ENCODE measurements at regions not wholly inside any gene's neighbourhood (a gene's known extent, or its start where the extent isn't known, plus 50 kb on each side); places are given as distances from the start of the nearest gene placed in this dataset.

DNA sequence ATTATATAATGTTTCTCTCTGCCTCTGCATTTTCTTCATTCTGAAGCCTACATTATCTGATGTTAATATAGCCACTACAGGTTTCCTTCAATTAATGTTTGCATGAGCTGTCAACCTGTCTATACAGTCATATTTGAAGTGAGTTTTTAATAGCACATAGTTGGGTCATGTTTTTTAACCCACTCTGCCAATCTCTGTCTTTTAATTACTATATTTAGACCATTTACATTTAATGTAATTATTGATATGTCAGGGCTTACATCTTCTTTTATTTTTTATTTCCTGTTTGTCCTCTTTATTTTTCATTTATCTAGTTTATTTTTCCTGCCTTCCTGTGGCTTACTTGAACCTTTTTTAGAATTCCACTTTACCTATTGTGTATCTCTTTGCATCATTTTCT is 124.3 kb upstream of the PDE1C start:
- no peak for DNase-seq (ENCODE audit: low spot score)
- TF ChIP-seq, protein P1, sequence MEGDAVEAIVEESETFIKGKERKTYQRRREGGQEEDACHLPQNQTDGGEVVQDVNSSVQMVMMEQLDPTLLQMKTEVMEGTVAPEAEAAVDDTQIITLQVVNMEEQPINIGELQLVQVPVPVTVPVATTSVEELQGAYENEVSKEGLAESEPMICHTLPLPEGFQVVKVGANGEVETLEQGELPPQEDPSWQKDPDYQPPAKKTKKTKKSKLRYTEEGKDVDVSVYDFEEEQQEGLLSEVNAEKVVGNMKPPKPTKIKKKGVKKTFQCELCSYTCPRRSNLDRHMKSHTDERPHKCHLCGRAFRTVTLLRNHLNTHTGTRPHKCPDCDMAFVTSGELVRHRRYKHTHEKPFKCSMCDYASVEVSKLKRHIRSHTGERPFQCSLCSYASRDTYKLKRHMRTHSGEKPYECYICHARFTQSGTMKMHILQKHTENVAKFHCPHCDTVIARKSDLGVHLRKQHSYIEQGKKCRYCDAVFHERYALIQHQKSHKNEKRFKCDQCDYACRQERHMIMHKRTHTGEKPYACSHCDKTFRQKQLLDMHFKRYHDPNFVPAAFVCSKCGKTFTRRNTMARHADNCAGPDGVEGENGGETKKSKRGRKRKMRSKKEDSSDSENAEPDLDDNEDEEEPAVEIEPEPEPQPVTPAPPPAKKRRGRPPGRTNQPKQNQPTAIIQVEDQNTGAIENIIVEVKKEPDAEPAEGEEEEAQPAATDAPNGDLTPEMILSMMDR (IDR thresholded peaks at IDR 0.05; ENCODE audit: extremely low read depth, missing control alignments): no peak

DNA sequence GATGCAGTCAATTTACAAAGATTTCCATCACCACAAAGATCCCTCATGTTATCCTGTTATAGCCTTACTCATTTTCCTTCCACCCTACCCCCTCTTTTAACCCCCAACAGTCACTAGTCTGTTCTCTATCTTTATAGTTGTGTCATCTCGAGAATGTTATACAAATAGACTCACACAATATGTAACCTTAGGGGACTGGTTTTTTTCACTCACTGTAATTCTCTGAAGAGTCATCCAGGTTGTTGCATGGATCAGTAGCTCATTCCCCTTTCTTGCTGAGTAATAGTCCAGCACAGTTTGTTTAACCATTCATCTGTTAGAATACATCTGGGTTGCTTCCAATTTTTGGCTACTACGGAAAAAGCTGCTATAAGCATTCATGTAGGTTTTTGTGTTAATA is 121.1 kb upstream of the PDE1C start:
- TF ChIP-seq, protein P1 (IDR thresholded peaks at IDR 0.05; ENCODE audit: extremely low read depth, missing control alignments): no peak
- DNase-seq (ENCODE audit: low spot score): no peak

DNA sequence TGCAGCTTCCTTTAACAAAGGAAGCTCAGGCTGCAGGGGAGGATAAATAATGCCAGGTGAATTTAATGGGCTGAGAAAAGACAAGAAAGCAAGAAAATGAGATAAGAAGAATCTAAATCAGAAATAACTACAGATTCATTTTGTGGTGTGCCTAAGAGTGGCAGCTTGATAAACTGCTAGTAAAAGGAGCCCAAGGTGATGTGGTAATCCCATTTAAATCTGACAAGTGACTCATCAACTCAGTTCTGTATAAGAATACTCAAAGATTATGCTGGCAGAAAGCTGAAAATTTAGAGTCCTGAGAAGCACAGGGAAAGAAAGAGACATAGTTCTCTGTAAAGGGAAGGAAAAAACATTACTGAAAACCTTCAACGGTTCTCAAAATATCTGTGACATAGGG is 109.4 kb upstream of the PDE1C start:
- DNase-seq (ENCODE audit: low spot score): no peak
- TF ChIP-seq, protein P1 (IDR thresholded peaks at IDR 0.05; ENCODE audit: extremely low read depth, missing control alignments): no peak

DNA sequence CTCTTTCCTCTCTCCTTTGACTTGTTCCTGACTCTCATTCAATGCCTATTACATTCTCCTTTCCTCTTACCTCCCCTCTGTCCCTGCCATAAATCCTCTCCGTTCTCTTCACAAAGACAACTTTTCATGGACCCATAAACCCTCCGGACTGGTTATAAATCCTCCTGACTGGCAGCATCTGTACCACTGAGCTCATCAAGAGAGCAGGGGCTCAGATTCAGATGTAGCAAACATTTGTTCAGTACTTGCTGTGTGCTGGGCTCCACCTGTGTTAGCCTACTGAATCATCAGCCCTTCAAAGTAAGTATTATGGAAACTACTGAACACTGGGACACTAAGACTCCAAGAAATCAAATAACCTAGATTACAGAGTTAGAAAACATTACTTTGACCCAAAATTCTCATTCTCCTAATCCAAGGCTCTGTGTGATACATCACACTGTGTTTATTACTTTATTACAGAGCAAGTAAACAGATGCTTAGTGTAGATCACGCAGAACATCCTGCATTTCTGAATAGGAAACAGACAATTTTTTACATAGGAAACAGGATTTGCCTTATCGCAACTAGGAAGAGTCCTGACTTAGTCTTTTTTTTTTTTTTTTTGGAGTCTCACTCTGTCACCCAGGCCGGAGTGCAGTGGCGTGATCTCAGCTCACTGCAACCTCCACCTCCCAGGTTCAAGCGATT is 108.6 kb upstream of the PDE1C start:
- TF ChIP-seq, protein P1 (IDR thresholded peaks at IDR 0.05; ENCODE audit: extremely low read depth, missing control alignments): no peak
- DNase-seq (ENCODE audit: low spot score): no peak

DNA sequence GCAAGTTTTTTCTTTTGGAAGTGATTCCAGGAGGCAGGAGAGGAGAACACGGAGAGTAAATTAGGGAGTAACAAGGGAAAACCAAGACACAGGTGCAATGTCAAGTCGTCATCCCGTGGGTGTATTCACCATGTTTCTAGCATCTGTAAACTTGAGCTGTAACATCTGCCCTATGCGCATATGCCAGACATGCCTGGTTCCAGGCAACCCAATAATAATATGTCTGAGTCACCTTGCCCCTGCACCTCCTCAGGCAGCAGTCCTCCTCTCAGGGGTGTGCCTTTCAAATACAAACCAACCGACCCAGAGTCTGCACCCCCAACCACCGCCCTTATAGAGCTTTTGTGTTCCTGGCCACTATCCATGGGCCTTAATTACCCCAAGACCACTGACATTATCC is 107.0 kb upstream of the PDE1C start:
- no peak for DNase-seq (ENCODE audit: low spot score)
- TF ChIP-seq, protein P1 (IDR thresholded peaks at IDR 0.05; ENCODE audit: extremely low read depth, missing control alignments): no peak

DNA sequence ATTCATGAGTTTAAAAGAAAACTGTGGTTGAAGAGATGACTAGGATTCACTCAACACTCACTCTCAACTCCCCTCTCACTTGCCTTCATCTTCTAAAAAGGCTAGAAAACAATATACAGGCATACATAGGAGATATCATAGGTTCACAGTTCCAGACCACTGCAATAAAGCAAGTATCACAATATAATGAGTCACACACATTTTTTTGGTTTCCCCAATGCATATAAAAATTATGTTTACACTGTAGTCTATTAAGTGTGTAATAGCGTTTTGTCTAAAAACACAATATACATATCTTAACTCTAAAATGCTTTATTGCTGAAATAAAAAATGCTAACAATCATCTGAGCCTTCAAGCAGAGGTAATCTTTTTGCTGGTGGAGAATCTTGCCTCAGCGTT is 104.9 kb upstream of the PDE1C start:
- TF ChIP-seq, protein P1 (IDR thresholded peaks at IDR 0.05; ENCODE audit: extremely low read depth, missing control alignments): no peak
- no peak for DNase-seq (ENCODE audit: low spot score)

DNA sequence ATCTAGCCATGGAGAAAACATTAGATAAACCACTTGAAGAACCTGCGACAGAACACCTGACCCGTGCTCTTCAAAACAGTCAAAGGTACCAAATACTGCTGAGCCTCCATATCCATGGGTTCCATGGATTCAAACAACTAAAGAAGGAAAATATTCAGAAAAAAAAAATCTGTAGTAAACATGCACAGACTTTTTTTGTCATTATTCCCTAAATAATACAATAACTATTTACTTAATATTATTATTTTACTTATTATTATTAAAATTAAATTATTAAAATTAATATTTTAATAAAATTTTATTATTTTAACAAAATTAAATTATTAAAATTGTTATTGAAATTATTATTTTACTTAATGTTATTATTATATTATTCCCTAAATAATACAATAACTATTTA is 101.0 kb upstream of the PDE1C start:
- TF ChIP-seq, protein P1 (IDR thresholded peaks at IDR 0.05; ENCODE audit: extremely low read depth, missing control alignments): no peak
- no peak for DNase-seq (ENCODE audit: low spot score)

All from GM20000 (cell line).